Heart right ventricle (tissue), 16 donors: ENCODE measurements at regions not wholly inside any gene's neighbourhood (a gene's known extent, or its start where the extent isn't known, plus 50 kb on each side); places are given as distances from the start of the nearest gene placed in this dataset.

Experiments used
- ATAC-seq, 8 donors: fragments of 200-7000 bp; cut with Tn5 transposase; one replicate each; pipeline ENCODE4 v1.9.1; 2020; ENCODE audit warnings: mild to moderate bottlenecking in 8 of 8, moderate library complexity in 8 of 8, moderate number of reproducible peaks in 1 of 8
- DNase-seq, 2 donors: peaks; one replicate each; pipeline ENCODE4 v3.0.0-alpha.2; 2020
- H3K27ac ChIP-seq, 10 donors: fragments of 200-600 bp; sonication (generic) in 2 of 10; one replicate each; pipeline versions ENCODE4 v1.5.0 to v1.8.0; 2020 to 2022; ENCODE audit warnings: mild to moderate bottlenecking in 3 of 10
- H3K27me3 ChIP-seq, 7 donors: fragments of 200-600 bp; one replicate each; pipeline ENCODE4 v1.8.0; 2021 to 2022; ENCODE audit warnings: mild to moderate bottlenecking in 2 of 7
- H3K36me3 ChIP-seq, 9 donors: fragments of 200-600 bp; sonication (generic) in 1 of 9; one replicate each; pipeline versions ENCODE4 v1.5.0 to v1.8.0; 2020 to 2022; ENCODE audit warnings: mild to moderate bottlenecking in 2 of 9
- H3K4me1 ChIP-seq, 9 donors: fragments of 200-600 bp; sonication (generic) in 1 of 9; one replicate each; pipeline versions ENCODE4 v1.5.0 to v1.8.0; 2020 to 2022; ENCODE audit warnings: mild to moderate bottlenecking in 4 of 9
- H3K4me3 ChIP-seq, 10 donors: fragments of 200-600 bp; sonication (generic) in 2 of 10; one replicate each; pipeline versions ENCODE4 v1.5.0 to v1.8.0; 2020 to 2022; ENCODE audit warnings: mild to moderate bottlenecking in 7 of 10, moderate library complexity in 2 of 10
- H3K9me3 ChIP-seq, 11 donors: fragments of 200-600 bp in 10 of 11; sonication (generic) in 2 of 11; one replicate each; pipeline versions ENCODE4 v1.5.0 to v1.8.0; 2013 to 2022; ENCODE audit warnings: mild to moderate bottlenecking in 2 of 11, control low read depth in 1 of 11, moderate library complexity in 1 of 11
- CTCF ChIP-seq, 9 donors: fragments of 200-600 bp; sonication (generic) in 2 of 9; IDR thresholded peaks; one replicate each; pipeline versions ENCODE4 v1.5.0 to v1.8.0; 2021 to 2022; ENCODE audit warnings: antibody characterized with exemption in 9 of 9, mild to moderate bottlenecking in 5 of 9, moderate library complexity in 1 of 9
- WGBS, 2 donors: extraction: QIAGEN DNeasy Blood & Tissue Kit; methylation state at CpG; one replicate each; pipeline ENCODE4 v1.1.7; 2013; ENCODE audit warnings: inconsistent platforms in 1 of 2; 5-methylcytosine and 5-hydroxymethylcytosine counted together
- intact Hi-C, 10 donors: fragments of 100-400 bp; cut with DNase I; formaldehyde crosslinking; loops; one replicate each; pipeline versions ENCODE4 v1.11.1 to v1.14.2; 2022
- donor health status: Arrhythmogenic right ventricular cardiomyopathy.
- donor health status: ischemic (EF 13 %, LVEDD 7.1; RV severe dilation, severe dysfunction).
- donor health status: healthy with polysubstance abuse.
- donor health status: DM: no; HTN: yes; CAD: no.
- donor health status: DM: no; HTN: no; CAD: no.
- donor health status: ischemic (EF 25% LVEDD 6.9; RV normal size, moderate dysfunction).
- donor health status: ischemic (EF 25% LVEDD 5.7; RV mildly dilated, moderate dysfunction).
- donor health status: healthy.
- donor health status: DM: yes; HTN: yes; CAD: no.
- donor health status: Ischemic cardiomyopathy.
- donor health status: ischemic (EF 35%, LVEDD 5.7; RV mildly dilated, moderate dysfunction).
- donor health status: nonischemic (EF 11% LVEDD 7.7; RV severe dilation, severe dysfunction).
- donor health status: DM: yes; HTN: yes; CAD: no.
- donor health status: PGD.
- donor health status: ischemic (EF 29% LVEDD 5.4; RV normal size, mild dysfunction).
- donor health status: nonischemic (EF 23%, LVEDD 6.1; RV moderate dilation, normal function).

- DNase-seq (no peak), ATAC-seq (no peak)
- H3K27ac ChIP-seq: no peak overlapping the region
- no peak overlapping the region for H3K4me3 ChIP-seq
- no peak for TF ChIP-seq CTCF (IDR thresholded peaks at IDR 0.05)
- intact Hi-C loops: no loop called here
- H3K27me3 ChIP-seq: no peaks in the 10 kb centered on the region
- no peaks in the 10 kb centered on the region for H3K9me3 ChIP-seq
- no peaks in the 10 kb centered on the region for H3K36me3 ChIP-seq
- H3K4me1 ChIP-seq: no peaks in the 10 kb centered on the region
- 83 to 88% methylated on average over 2 of the region's 2 CpGs for WGBS, 2 donors
Observed at GRCh38 chr2:21657445-21657844, 533.7 kb downstream of the TDRD15 start.

- no peaks in the 10 kb centered on the region for H3K4me1 ChIP-seq
- H3K4me3 ChIP-seq: no peak overlapping the region
- no peak for ATAC-seq
- no peaks in the 10 kb centered on the region for H3K27me3 ChIP-seq
- 88 to 98% methylated on average over 1 of the region's 1 CpG for WGBS, 2 donors
- no peak for TF ChIP-seq CTCF (IDR thresholded peaks at IDR 0.05)
- H3K36me3 ChIP-seq: no peaks in the 10 kb centered on the region
- no peak overlapping the region for H3K27ac ChIP-seq
- no peaks in the 10 kb centered on the region for H3K9me3 ChIP-seq
- DNase-seq: no peak
- intact Hi-C loops: no loop called here
Observed at GRCh38 chr2:21658269-21658668, 534.5 kb downstream of the TDRD15 start.

- Histone ChIP-seq H3K9me3 (no peaks in the 10 kb centered on the region), H3K27me3 (no peaks in the 10 kb centered on the region), H3K27ac (no peak overlapping the region), H3K4me3 (no peak overlapping the region), H3K4me1 (no peaks in the 10 kb centered on the region), H3K36me3 (no peaks in the 10 kb centered on the region)
- TF ChIP-seq CTCF (IDR thresholded peaks at IDR 0.05): no peak
- 80% methylated on average over 8 of the region's 8 CpGs for WGBS, 2 donors
- ATAC-seq (no peak), DNase-seq (no peak)
- intact Hi-C loops: no loop called here
Observed at GRCh38 chr2:21658907-21659477, 535.2 kb downstream of the TDRD15 start.

- 85 to 87% methylated on average over 7 of the region's 7 CpGs for WGBS, 2 donors
- no peak overlapping the region for H3K27ac ChIP-seq
Observed at GRCh38 chr2:21664083-21664482, 540.3 kb downstream of the TDRD15 start.

More at GRCh38 chr2:21664083-21664482, 540.3 kb downstream of the TDRD15 start:
- no peak for TF ChIP-seq CTCF (IDR thresholded peaks at IDR 0.05)
- H3K4me3 ChIP-seq: no peak overlapping the region
- H3K36me3 ChIP-seq: no peaks in the 10 kb centered on the region
- intact Hi-C loops: no loop called here
- no peaks in the 10 kb centered on the region for H3K27me3 ChIP-seq
- H3K9me3 ChIP-seq: no peaks in the 10 kb centered on the region
- ATAC-seq: no peak
- no peak for DNase-seq
- peaks cover 0 to 20% (median 0%) of the 10 kb centered on the region in 9 donors for H3K4me1 ChIP-seq
